ENCODE measurements at regions not wholly inside any gene's neighbourhood (a gene's known extent, or its start where the extent isn't known, plus 50 kb on each side); places are given as distances from the start of the nearest gene placed in this dataset.

GRCh38 chr21:15132781-15133180 lies 68.0 kb upstream of the NRIP1 start:
- TF ChIP-seq CTCF (conservative IDR thresholded peaks at IDR 0.05; ENCODE audit: low read length) (no peak), EZH2phosphoT487 (IDR thresholded peaks at IDR 0.05; ENCODE audit: borderline replicate concordance, low read depth, low read length) (no peak)

All from OCI-LY7 (cell line).